H9 (cell line): ENCODE measurements at regions not wholly inside any gene's neighbourhood (a gene's known extent, or its start where the extent isn't known, plus 50 kb on each side); places are given as distances from the start of the nearest gene placed in this dataset.

ENCODE experiments used
- DNase-seq: peaks from one replicate; pipeline ENCODE4 v3.0.0-alpha.2; 2017
- H2AFZ ChIP-seq: one replicate; pipeline ENCODE4 v1.6.1; 2013; ENCODE audit warnings: mild to moderate bottlenecking, low read length, control low read depth, moderate library complexity
- H2AK5ac ChIP-seq: 2 replicates; pipeline ENCODE4 v1.6.1; 2013; ENCODE audit warnings: low read length, control low read depth, mixed read lengths; ENCODE audit not compliant: insufficient read length
- H2BK120ac ChIP-seq: one replicate; pipeline ENCODE4 v1.6.1; 2013; ENCODE audit warnings: low read depth, mild to moderate bottlenecking, low read length, control low read depth, inconsistent platforms; ENCODE audit not compliant: poor library complexity, severe bottlenecking
- H2BK12ac ChIP-seq: 2 replicates; pipeline ENCODE4 v1.6.1; 2013; ENCODE audit warnings: low read length, control low read depth, mixed read lengths, low read depth; ENCODE audit not compliant: insufficient read length
- H2BK15ac ChIP-seq: 2 replicates; pipeline ENCODE4 v1.6.1; 2013; ENCODE audit warnings: low read depth, low read length, control low read depth
- H2BK20ac ChIP-seq: one replicate; pipeline ENCODE4 v1.6.1; 2013; ENCODE audit warnings: low read depth, mild to moderate bottlenecking, low read length, control low read depth, inconsistent platforms; ENCODE audit not compliant: poor library complexity, severe bottlenecking
- H2BK5ac ChIP-seq: 2 replicates; pipeline ENCODE4 v1.6.1; 2013; ENCODE audit warnings: low read length, control low read depth, mixed read lengths; ENCODE audit not compliant: insufficient read length
- H3K14ac ChIP-seq: 2 replicates; pipeline ENCODE4 v1.6.1; 2013; ENCODE audit warnings: low read length, control low read depth; ENCODE audit not compliant: insufficient read depth
- H3K18ac ChIP-seq: 2 replicates; pipeline ENCODE4 v1.6.1; 2013; ENCODE audit warnings: low read depth, mild to moderate bottlenecking, mixed read lengths, low read length, control low read depth; ENCODE audit not compliant: insufficient read length
- H3K23ac ChIP-seq: 2 replicates; pipeline ENCODE4 v1.6.1; 2013; ENCODE audit warnings: low read length, control low read depth, mixed read lengths, low read depth; ENCODE audit not compliant: insufficient read length
- H3K23me2 ChIP-seq: 2 replicates; pipeline ENCODE4 v1.6.1; 2013; ENCODE audit warnings: low read depth, mild to moderate bottlenecking, mixed read lengths, low read length, control low read depth; ENCODE audit not compliant: insufficient read length, poor library complexity, severe bottlenecking
- H3K27ac ChIP-seq: 2 replicates; pipeline ENCODE4 v1.5.1; 2013; ENCODE audit warnings: low read length, control low read depth, mixed read lengths, low read depth; ENCODE audit not compliant: insufficient read length
- H3K27me3 ChIP-seq: 2 replicates; pipeline ENCODE4 v1.6.1; 2013; ENCODE audit warnings: low read length, control low read depth, inconsistent platforms; ENCODE audit not compliant: insufficient read depth
- H3K4ac ChIP-seq: 2 replicates; pipeline ENCODE4 v1.6.1; 2013; ENCODE audit warnings: low read depth, mild to moderate bottlenecking, control low read depth, inconsistent platforms, low read length, moderate library complexity
- H3K4me1 ChIP-seq: 2 replicates; pipeline ENCODE4 v1.6.1; 2013; ENCODE audit warnings: low read length, control low read depth, inconsistent platforms; ENCODE audit not compliant: insufficient read depth
- H3K4me2 ChIP-seq: 2 replicates; pipeline ENCODE4 v1.6.1; 2013; ENCODE audit warnings: low read length, control low read depth, mixed read lengths; ENCODE audit not compliant: insufficient read length, insufficient read depth
- H3K56ac ChIP-seq: 2 replicates; pipeline ENCODE4 v1.6.1; 2013; ENCODE audit warnings: low read depth, mild to moderate bottlenecking, mixed read lengths, low read length, control low read depth; ENCODE audit not compliant: insufficient read length
- H3K79me1 ChIP-seq: 2 replicates; pipeline ENCODE4 v1.6.1; 2013; ENCODE audit warnings: low read depth, mild to moderate bottlenecking, moderate library complexity, low read length, control low read depth, inconsistent platforms; ENCODE audit not compliant: insufficient read depth, poor library complexity, severe bottlenecking
- H3K79me2 ChIP-seq: 2 replicates; pipeline ENCODE4 v1.6.1; 2013; ENCODE audit warnings: low read length, control low read depth, inconsistent platforms; ENCODE audit not compliant: insufficient read depth
- H3K9ac ChIP-seq: 2 replicates; pipeline ENCODE4 v1.6.1; 2013; ENCODE audit warnings: low read length, control low read depth, mixed read lengths; ENCODE audit not compliant: insufficient read length; ENCODE audit errors: extremely low read depth
- H3K9me3 ChIP-seq: one replicate; pipeline ENCODE4 v1.6.1; 2013; ENCODE audit warnings: low read depth, low read length, inconsistent platforms; ENCODE audit not compliant: control insufficient read depth
- H3T11ph ChIP-seq: one replicate; pipeline ENCODE4 v1.6.1; 2013; ENCODE audit warnings: mild to moderate bottlenecking, low read length, control low read depth, inconsistent platforms
- H4K20me1 ChIP-seq: one replicate; pipeline ENCODE4 v1.6.1; 2013; ENCODE audit not compliant: control insufficient read depth, insufficient read length, insufficient read depth
- H4K5ac ChIP-seq: 2 replicates; pipeline ENCODE4 v1.6.1; 2013; ENCODE audit warnings: low read depth, mild to moderate bottlenecking, mixed read lengths, low read length, control low read depth; ENCODE audit not compliant: insufficient read length
- H4K8ac ChIP-seq: replicated peaks from 2 replicates; pipeline ENCODE4 v1.6.1; 2013; ENCODE audit warnings: low read length, control low read depth, mixed read lengths, low read depth; ENCODE audit not compliant: insufficient read length
- H4K91ac ChIP-seq: 2 replicates; pipeline ENCODE4 v1.6.1; 2013; ENCODE audit warnings: low read depth, mild to moderate bottlenecking, moderate library complexity, mixed read lengths, low read length, control low read depth; ENCODE audit not compliant: insufficient read length
- H3K27ac Mint-ChIP-seq, 3 experiments: 2 replicates in 2 of 3; 3 replicates in 1 of 3; pipeline ENCODE4 v1.8.0; 2020 to 2021; ENCODE audit warnings: mixed read lengths in 3 of 3, mild to moderate bottlenecking in 1 of 3, moderate library complexity in 1 of 3
- H3K27me3 Mint-ChIP-seq: 2 replicates; pipeline ENCODE4 v1.8.0; 2021; ENCODE audit warnings: low read depth, mild to moderate bottlenecking, moderate library complexity, mixed read lengths
- H3K36me3 Mint-ChIP-seq, 3 experiments: 2 replicates in 2 of 3; 3 replicates in 1 of 3; pipeline ENCODE4 v1.8.0; 2020 to 2021; ENCODE audit warnings: low read depth in 3 of 3, mixed read lengths in 3 of 3; ENCODE audit not compliant: insufficient read depth in 1 of 3
- H3K4me1 Mint-ChIP-seq, 2 experiments: 2 replicates each; pipeline ENCODE4 v1.8.0; 2020; ENCODE audit warnings: mixed read lengths in 2 of 2
- H3K4me3 Mint-ChIP-seq, 2 experiments: 2 replicates in 1 of 2; 3 replicates in 1 of 2; pipeline ENCODE4 v1.8.0; 2020 to 2021; ENCODE audit warnings: mild to moderate bottlenecking in 2 of 2, mixed read lengths in 2 of 2, moderate library complexity in 1 of 2
- H3K9me3 Mint-ChIP-seq, 2 experiments: 2 replicates in 1 of 2; 3 replicates in 1 of 2; pipeline ENCODE4 v1.8.0; 2020; ENCODE audit warnings: mild to moderate bottlenecking in 2 of 2, mixed read lengths in 2 of 2, moderate library complexity in 1 of 2
- WGBS: extraction: QIAGEN DNeasy Blood & Tissue Kit; methylation state at CpG from one replicate; pipeline ENCODE4 v1.1.7; 2013; ENCODE audit warnings: missing lambda C conversion rate, low lambda C conversion rate, mixed read lengths; ENCODE audit not compliant: insufficient read length; ENCODE audit errors: extremely low coverage; 5-methylcytosine and 5-hydroxymethylcytosine counted together
- TF ChIP-seq, protein P1 (sequence below): fragments of 200-600 bp; sonication (generic); conservative IDR thresholded peaks from 3 replicates; pipeline ENCODE4 v1.8.0; 2021; ENCODE audit warnings: antibody characterized with exemption, mild to moderate bottlenecking

GRCh38 chr4:114087596-114088230 lies 108.3 kb upstream of the ARSJ start:
- WGBS = no CpG with 5 or more reads among the region's 1 CpG
- H3K9me3 Mint-ChIP-seq = no peaks in the 10 kb centered on the region; a peak in 3 of 5 replicates
- DNase-seq = no peak

More at GRCh38 chr4:114087596-114088230, 108.3 kb upstream of the ARSJ start:
- H2BK12ac ChIP-seq = no peak overlapping the region
- no peak overlapping the region for H2BK15ac ChIP-seq
- no peak overlapping the region for H3K18ac ChIP-seq
- no peak overlapping the region for H3K4ac ChIP-seq
- H2BK5ac ChIP-seq = no peak overlapping the region
- no peak overlapping the region for H2AFZ ChIP-seq
- H3K79me1 ChIP-seq = no peaks in the 10 kb centered on the region
- H3K27ac ChIP-seq = no peak overlapping the region
- peaks cover 0 to 12% (median 5%) of the 10 kb centered on the region in 3 experiments; a peak in 2 of 7 replicates for H3K36me3 Mint-ChIP-seq
- H3K56ac ChIP-seq = no peak overlapping the region
- no peak overlapping the region for H4K91ac ChIP-seq
- H3T11ph ChIP-seq = no peak overlapping the region
- peaks cover 7 to 9% of the 10 kb centered on the region in 2 experiments for H3K4me1 Mint-ChIP-seq
- no peak overlapping the region for H2BK20ac ChIP-seq
- H3K14ac ChIP-seq = no peak overlapping the region
- H3K27me3 Mint-ChIP-seq = no peaks in the 10 kb centered on the region
- no peaks in the 10 kb centered on the region for H3K9me3 ChIP-seq
- H3K79me2 ChIP-seq = no peaks in the 10 kb centered on the region
- H3K23me2 ChIP-seq = no peaks in the 10 kb centered on the region
- H3K4me1 ChIP-seq = no peaks in the 10 kb centered on the region; the same call in 1 of the 2 replicates
- H2BK120ac ChIP-seq = no peak overlapping the region
- TF ChIP-seq, protein P1, sequence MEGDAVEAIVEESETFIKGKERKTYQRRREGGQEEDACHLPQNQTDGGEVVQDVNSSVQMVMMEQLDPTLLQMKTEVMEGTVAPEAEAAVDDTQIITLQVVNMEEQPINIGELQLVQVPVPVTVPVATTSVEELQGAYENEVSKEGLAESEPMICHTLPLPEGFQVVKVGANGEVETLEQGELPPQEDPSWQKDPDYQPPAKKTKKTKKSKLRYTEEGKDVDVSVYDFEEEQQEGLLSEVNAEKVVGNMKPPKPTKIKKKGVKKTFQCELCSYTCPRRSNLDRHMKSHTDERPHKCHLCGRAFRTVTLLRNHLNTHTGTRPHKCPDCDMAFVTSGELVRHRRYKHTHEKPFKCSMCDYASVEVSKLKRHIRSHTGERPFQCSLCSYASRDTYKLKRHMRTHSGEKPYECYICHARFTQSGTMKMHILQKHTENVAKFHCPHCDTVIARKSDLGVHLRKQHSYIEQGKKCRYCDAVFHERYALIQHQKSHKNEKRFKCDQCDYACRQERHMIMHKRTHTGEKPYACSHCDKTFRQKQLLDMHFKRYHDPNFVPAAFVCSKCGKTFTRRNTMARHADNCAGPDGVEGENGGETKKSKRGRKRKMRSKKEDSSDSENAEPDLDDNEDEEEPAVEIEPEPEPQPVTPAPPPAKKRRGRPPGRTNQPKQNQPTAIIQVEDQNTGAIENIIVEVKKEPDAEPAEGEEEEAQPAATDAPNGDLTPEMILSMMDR = no peak
- H3K9ac ChIP-seq = no peak overlapping the region
- no peaks in the 10 kb centered on the region for H3K27me3 ChIP-seq
- H3K23ac ChIP-seq = no peak overlapping the region
- H4K5ac ChIP-seq = no peak overlapping the region
- no peak overlapping the region for H3K4me3 Mint-ChIP-seq
- no peak overlapping the region for H3K4me2 ChIP-seq
- H2AK5ac ChIP-seq = no peak overlapping the region
- H4K20me1 ChIP-seq = no peaks in the 10 kb centered on the region
- H4K8ac ChIP-seq = no peak overlapping the region
- no peak overlapping the region; a peak in 1 of 7 replicates for H3K27ac Mint-ChIP-seq
